ENCODE measurements at regions not wholly inside any gene's neighbourhood (a gene's known extent, or its start where the extent isn't known, plus 50 kb on each side); places are given as distances from the start of the nearest gene placed in this dataset.

DNA sequence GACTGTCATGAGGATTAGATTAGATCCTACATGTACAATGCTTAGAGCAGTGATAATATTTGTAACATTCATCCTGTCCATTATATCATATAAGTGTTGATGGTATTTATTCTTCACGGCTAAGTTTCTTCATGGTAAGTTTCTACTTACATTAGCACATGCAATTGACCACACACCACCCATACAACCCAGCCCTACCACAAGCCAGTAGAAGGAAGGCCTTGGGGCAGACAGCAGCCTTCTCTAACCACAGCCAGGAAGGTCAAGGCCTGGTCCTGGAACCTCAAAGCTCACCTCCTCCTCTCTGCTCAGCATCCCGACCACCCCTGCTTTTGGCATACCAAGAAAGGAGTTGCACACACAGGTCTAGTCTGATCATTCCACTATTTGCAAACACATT, 245.2 kb upstream of the SDK2 start (continued):
- TF ChIP-seq MIER1 (IDR thresholded peaks at IDR 0.05; ENCODE audit: low read depth) (no peak), ZNF174 (CRISPR knock-in tag; IDR thresholded peaks at IDR 0.05) (no peak), PHTF2 (CRISPR knock-in tag; IDR thresholded peaks at IDR 0.05) (no peak)
- TF ChIP-seq, protein P1, sequence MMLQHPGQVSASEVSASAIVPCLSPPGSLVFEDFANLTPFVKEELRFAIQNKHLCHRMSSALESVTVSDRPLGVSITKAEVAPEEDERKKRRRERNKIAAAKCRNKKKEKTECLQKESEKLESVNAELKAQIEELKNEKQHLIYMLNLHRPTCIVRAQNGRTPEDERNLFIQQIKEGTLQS (IDR thresholded peaks at IDR 0.05): no peak
- TF ChIP-seq, protein P1 (CRISPR knock-in tag; conservative IDR thresholded peaks at IDR 0.05): no peak

DNA sequence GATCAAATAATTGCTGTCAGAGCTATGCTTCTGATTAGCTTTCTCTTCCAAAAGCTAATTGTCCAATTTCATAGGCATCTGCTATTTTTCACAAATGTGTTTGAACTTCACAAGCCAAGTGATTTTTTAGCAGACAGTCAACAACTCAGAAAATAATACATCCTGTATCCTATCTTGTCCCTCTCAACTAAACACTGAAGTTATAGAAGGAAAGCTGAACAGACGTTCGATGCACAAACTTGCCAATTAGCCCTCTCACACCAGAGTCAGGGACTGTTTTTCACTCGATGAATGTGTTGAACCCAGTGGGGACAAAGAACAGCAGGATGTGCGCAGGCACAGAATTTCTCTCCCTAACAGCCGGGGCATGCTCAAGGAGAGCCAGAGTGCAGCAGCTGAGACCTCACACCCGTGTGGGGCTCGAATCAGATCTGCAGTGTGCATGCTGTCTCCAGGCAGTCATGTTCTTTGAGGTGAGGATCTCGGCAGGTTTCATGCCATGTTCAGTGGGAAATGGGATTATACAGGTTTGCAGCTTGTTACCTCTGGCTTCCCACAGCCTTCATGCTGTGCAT, 246.7 kb upstream of the SDK2 start:
- Histone ChIP-seq H3K9ac (ENCODE audit: insufficient read depth in 1 of 2, low read depth in 2 of 2, low read length in 2 of 2) (no peak overlapping the region), H3K9me1 (ENCODE audit: control insufficient read depth, insufficient read depth, low read length) (no peaks in the 10 kb centered on the region), H3K4me1 (replicated peaks in 1 of 2; ENCODE audit: control insufficient read depth in 2 of 2, insufficient read depth in 2 of 2, low read length in 2 of 2) (no peaks in the 10 kb centered on the region), H4K20me1 (replicated peaks; ENCODE audit: control insufficient read depth, insufficient read depth, low read length) (no peaks in the 10 kb centered on the region), H3K36me3 (ENCODE audit: control insufficient read depth, insufficient read depth, low read length) (no peaks in the 10 kb centered on the region), H3K9me3 (replicated peaks; ENCODE audit: control insufficient read depth, insufficient read depth, low read depth, low read length) (no peaks in the 10 kb centered on the region), H3K27ac (ENCODE audit: extremely low read depth, low read depth, low read length) (no peak overlapping the region), H3K4me2 (ENCODE audit: insufficient read depth, low read length) (no peak overlapping the region), H3K79me2 (ENCODE audit: control insufficient read depth, insufficient read depth, low read length) (no peaks in the 10 kb centered on the region), H3K4me3 (no peak overlapping the region), H3K27me3 (ENCODE audit: control insufficient read depth in 2 of 2, insufficient read depth in 2 of 2, low read length in 2 of 2) (peaks cover 1 to 5% of the 10 kb centered on the region in 2 experiments; a peak in 4 of 5 replicates), H2AFZ (ENCODE audit: low read depth, low read length) (no peak overlapping the region)
- ChIA-PET POLR2A (no interaction called here), CTCF (ENCODE audit: low intra/inter-chr PET ratio) (no interaction called here)
- WGBS (ENCODE audit: insufficient coverage, low coverage, missing lambda C conversion rate): 1% methylated on average over 8 of the region's 8 CpGs
- no peak for FAIRE-seq
- DNase-seq (ENCODE audit: extremely low read depth in 1 of 4, low spot score in 3 of 4): no peak
- no TSS peak for BruUV-seq (replicated peaks)
- ATAC-seq: no peak
- in situ Hi-C loops (cut with MboI) (no loop called here), intact Hi-C loops (cut with micrococcal nuclease) (no loop called here)
- TF ChIP-seq ZNF445 (CRISPR knock-in tag; IDR thresholded peaks at IDR 0.05; ENCODE audit: low read depth) (no peak), BACH1 (tag; IDR thresholded peaks at IDR 0.05) (no peak), RREB1 (CRISPR knock-in tag; IDR thresholded peaks at IDR 0.05) (no peak), ETV6 (IDR thresholded peaks at IDR 0.05; ENCODE audit: borderline replicate concordance in 1 of 2, low read depth in 2 of 2, low read length in 1 of 2) (no peak), ETV6 (CRISPR knock-in tag; IDR thresholded peaks at IDR 0.05; ENCODE audit: borderline replicate concordance) (no peak), SAFB (IDR thresholded peaks at IDR 0.05; ENCODE audit: borderline replicate concordance, low read depth, low read length) (no peak), RBFOX2 (IDR thresholded peaks at IDR 0.05; ENCODE audit: low read depth, low read length) (no peak)
- TF ChIP-seq, protein P2, sequence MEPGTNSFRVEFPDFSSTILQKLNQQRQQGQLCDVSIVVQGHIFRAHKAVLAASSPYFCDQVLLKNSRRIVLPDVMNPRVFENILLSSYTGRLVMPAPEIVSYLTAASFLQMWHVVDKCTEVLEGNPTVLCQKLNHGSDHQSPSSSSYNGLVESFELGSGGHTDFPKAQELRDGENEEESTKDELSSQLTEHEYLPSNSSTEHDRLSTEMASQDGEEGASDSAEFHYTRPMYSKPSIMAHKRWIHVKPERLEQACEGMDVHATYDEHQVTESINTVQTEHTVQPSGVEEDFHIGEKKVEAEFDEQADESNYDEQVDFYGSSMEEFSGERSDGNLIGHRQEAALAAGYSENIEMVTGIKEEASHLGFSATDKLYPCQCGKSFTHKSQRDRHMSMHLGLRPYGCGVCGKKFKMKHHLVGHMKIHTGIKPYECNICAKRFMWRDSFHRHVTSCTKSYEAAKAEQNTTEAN (CRISPR knock-in tag; IDR thresholded peaks at IDR 0.05): no peak
